Adrenal gland (tissue), 9 donors: ENCODE measurements at regions not wholly inside any gene's neighbourhood (a gene's known extent, or its start where the extent isn't known, plus 50 kb on each side); places are given as distances from the start of the nearest gene placed in this dataset.
"Not testable (repeated sequence)": the region's sequence is repeated elsewhere in the genome, so short reads cannot be mapped to it uniquely, and the experiment has no call there.

Experiments used
- DNase-seq, 7 donors: peaks; one replicate each; pipeline ENCODE4 v3.0.0-alpha.2; 2019 to 2020
- H3K27ac ChIP-seq, 5 donors: fragments of 200-600 bp; sonication (generic) in 4 of 5; 1 replicate in 3 of 5; 2 replicates in 2 of 5; pipeline versions ENCODE4 v1.5.1 to v1.8.0; 2016 to 2020; ENCODE audit warnings: mild to moderate bottlenecking in 1 of 5
- H3K27me3 ChIP-seq: fragments of 200-600 bp; 2 replicates; pipeline ENCODE4 v1.8.0; 2021
- H3K36me3 ChIP-seq, 2 donors: fragments of 200-600 bp; replicated peaks in 1 of 2; 1 replicate in 1 of 2; 2 replicates in 1 of 2; pipeline versions ENCODE4 v1.5.1 to v1.8.0; 2018 to 2022
- H3K4me1 ChIP-seq, 2 donors: fragments of 200-600 bp; replicated peaks in 1 of 2; 1 replicate in 1 of 2; 2 replicates in 1 of 2; pipeline versions ENCODE4 v1.5.1 to v1.8.0; 2018 to 2021
- H3K4me3 ChIP-seq, 4 donors: fragments of 200-600 bp; sonication (generic) in 3 of 4; one replicate each; pipeline ENCODE4 v1.5.1; 2016 to 2018
- H3K9me3 ChIP-seq, 3 donors: fragments of 200-600 bp; sonication (generic) in 1 of 3; replicated peaks in 1 of 3; 1 replicate in 2 of 3; 2 replicates in 1 of 3; pipeline versions ENCODE4 v1.5.1 to v1.8.0; 2016 to 2021
- CTCF ChIP-seq, 6 experiments: fragments of 450-650 bp in 4 of 6; fragments of 200-600 bp in 2 of 6; sonication (generic) in 1 of 6; IDR thresholded peaks; 1 replicate in 5 of 6; 2 replicates in 1 of 6; pipeline versions ENCODE4 v1.5.1 to v1.8.0; 2016 to 2021; ENCODE audit warnings: antibody characterized with exemption in 6 of 6, mild to moderate bottlenecking in 2 of 6, moderate library complexity in 1 of 6
- POLR2A ChIP-seq, 2 donors: fragments of 450-650 bp; IDR thresholded peaks; one replicate each; pipeline ENCODE4 v1.6.1; 2017; ENCODE audit warnings: antibody characterized with exemption in 2 of 2, mild to moderate bottlenecking in 2 of 2, moderate library complexity in 1 of 2
- WGBS, 4 donors: extraction: QIAGEN DNeasy Blood & Tissue Kit in 2 of 4; methylation state at CpG; one replicate each; pipeline versions ENCODE4 v1.1.5 to v1.1.7; 2013 to 2017; 5-methylcytosine and 5-hydroxymethylcytosine counted together
- intact Hi-C, 2 donors: fragments of 100-400 bp; cut with DNase I; formaldehyde crosslinking; loops; one replicate each; pipeline versions ENCODE4 v1.14.1 to v1.15.0; 2022 to 2023
- donor health status: healthy with polysubstance abuse.
- donor health status: Bipolar disorder and iron deficiency.
- donor health status: DM: yes; HTN: yes; CAD: no.
- donor health status: DM: no; HTN: no; CAD: no.
- donor health status: DM: no; HTN: no; CAD: no.

- H3K4me3 ChIP-seq, result no peak overlapping the region
- intact Hi-C loops, result no loop called here
- no peaks in the 10 kb centered on the region for H3K27me3 ChIP-seq
- no peaks in the 10 kb centered on the region for H3K9me3 ChIP-seq
- 58 to 100% (median 86%) methylated on average over 1 of the region's 1 CpG for WGBS, 4 donors
- H3K27ac ChIP-seq, result no peak overlapping the region
- no peak for TF ChIP-seq POLR2A (IDR thresholded peaks at IDR 0.05)
- no peak for TF ChIP-seq CTCF (IDR thresholded peaks at IDR 0.05)
- DNase-seq, result no peak
- H3K36me3 ChIP-seq, result no peaks in the 10 kb centered on the region
- no peaks in the 10 kb centered on the region for H3K4me1 ChIP-seq
These were observed 392.1 kb downstream of the PTH2R start for GRCh38 chr2:208798698-208799097.

GRCh38 chr2:208799397-208799796, 392.8 kb downstream of the PTH2R start:
- H3K36me3 ChIP-seq, result no peaks in the 10 kb centered on the region
- intact Hi-C loops, result no loop called here
- WGBS, 4 donors, result 18 to 44% (median 41%) methylated on average over 2 of the region's 2 CpGs
- H3K9me3 ChIP-seq, result no peaks in the 10 kb centered on the region
- H3K4me3 ChIP-seq, result no peak overlapping the region
- no peaks in the 10 kb centered on the region for H3K27me3 ChIP-seq
- no peaks in the 10 kb centered on the region for H3K4me1 ChIP-seq
- no peak overlapping the region for H3K27ac ChIP-seq
- TF ChIP-seq POLR2A (IDR thresholded peaks at IDR 0.05), result no peak
- TF ChIP-seq CTCF (IDR thresholded peaks at IDR 0.05), result no peak
- no peak for DNase-seq

- H3K9me3 ChIP-seq, H3K4me1 ChIP-seq, H3K4me3 ChIP-seq, H3K36me3 ChIP-seq, intact Hi-C loops, H3K27me3 ChIP-seq, H3K27ac ChIP-seq, DNase-seq: not testable (repeated sequence)
- 79 to 88% (median 85%) methylated on average over 12 of the region's 12 CpGs for WGBS, 4 donors
These were observed 394.3 kb downstream of the PTH2R start for GRCh38 chr2:208800887-208801286.

GRCh38 chr2:208807756-208808155, 401.2 kb downstream of the PTH2R start:
- H3K27me3 ChIP-seq, result no peaks in the 10 kb centered on the region
- no peak overlapping the region for H3K27ac ChIP-seq
- TF ChIP-seq CTCF (IDR thresholded peaks at IDR 0.05) (no peak), POLR2A (IDR thresholded peaks at IDR 0.05) (no peak)
- no peaks in the 10 kb centered on the region for H3K36me3 ChIP-seq
- no peak overlapping the region for H3K4me3 ChIP-seq
- DNase-seq, result no peak
- intact Hi-C loops, result no loop called here
- WGBS, 4 donors, result 80 to 90% (median 82%) methylated on average over 2 of the region's 2 CpGs
- H3K9me3 ChIP-seq, result no peaks in the 10 kb centered on the region
- no peaks in the 10 kb centered on the region for H3K4me1 ChIP-seq

- H3K4me3 ChIP-seq, H3K4me1 ChIP-seq, H3K27ac ChIP-seq, DNase-seq, H3K27me3 ChIP-seq, intact Hi-C loops, H3K36me3 ChIP-seq, H3K9me3 ChIP-seq: not testable (repeated sequence)
- 49 to 61% (median 57%) methylated on average over 5 to 9 of the region's 10 CpGs for WGBS, 4 donors
These were observed 405.3 kb downstream of the PTH2R start for GRCh38 chr2:208811885-208812284.
